KMS-11 (cell line): ENCODE measurements at regions not wholly inside any gene's neighbourhood (a gene's known extent, or its start where the extent isn't known, plus 50 kb on each side); places are given as distances from the start of the nearest gene placed in this dataset.

Experiments
- H2AFZ ChIP-seq: fragments of 200-600 bp; sonication (generic); 2 replicates; pipeline ENCODE4 v1.6.1; 2016; ENCODE audit warnings: antibody characterized with exemption, mixed run types, low read depth
- H3K27ac ChIP-seq: fragments of 200-600 bp; sonication (generic); 2 replicates; pipeline ENCODE4 v1.6.1; 2016; ENCODE audit warnings: mild to moderate bottlenecking, mixed run types
- H3K27me3 ChIP-seq: fragments of 200-600 bp; sonication (generic); 2 replicates; pipeline ENCODE4 v1.6.1; 2017; ENCODE audit warnings: mild to moderate bottlenecking, low read depth, mixed run types, moderate library complexity; ENCODE audit not compliant: insufficient read depth
- H3K36me3 ChIP-seq: fragments of 200-600 bp; sonication (generic); 2 replicates; pipeline ENCODE4 v1.6.1; 2017; ENCODE audit warnings: mild to moderate bottlenecking, mixed run types; ENCODE audit not compliant: insufficient read depth
- H3K4me1 ChIP-seq: fragments of 200-600 bp; sonication (generic); 2 replicates; pipeline ENCODE4 v1.6.1; 2016; ENCODE audit warnings: mild to moderate bottlenecking, low read depth, mixed run types; ENCODE audit not compliant: poor library complexity, severe bottlenecking
- H3K4me2 ChIP-seq: fragments of 200-600 bp; sonication (generic); 2 replicates; pipeline ENCODE4 v1.7.0; 2016; ENCODE audit warnings: mild to moderate bottlenecking, mixed run types
- H3K4me3 ChIP-seq: fragments of 200-600 bp; sonication (generic); IDR thresholded peaks from 2 replicates; pipeline ENCODE4 v1.6.1; 2017; ENCODE audit warnings: low read depth, low read length, mixed read lengths; ENCODE audit not compliant: insufficient read depth
- H3K79me2 ChIP-seq: fragments of 200-600 bp; sonication (generic); 2 replicates; pipeline ENCODE4 v1.6.1; 2016; ENCODE audit warnings: low read depth, mixed run types; ENCODE audit not compliant: insufficient read depth
- H3K9ac ChIP-seq: fragments of 200-600 bp; sonication (generic); 2 replicates; pipeline ENCODE4 v1.6.1; 2016; ENCODE audit warnings: mild to moderate bottlenecking, mixed run types
- H4K20me1 ChIP-seq: fragments of 200-600 bp; sonication (generic); 2 replicates; pipeline ENCODE4 v1.6.1; 2016; ENCODE audit warnings: mild to moderate bottlenecking, mixed run types; ENCODE audit not compliant: insufficient read depth
- CTCF ChIP-seq: fragments of 200-600 bp; sonication (generic); conservative IDR thresholded peaks from 2 replicates; pipeline ENCODE4 v1.6.1; 2017; ENCODE audit warnings: low read depth, mild to moderate bottlenecking, antibody characterized with exemption, low read length, moderate library complexity, mixed read lengths

GRCh38 chr4:30950737-30951136 lies 230.6 kb downstream of the PCDH7 start:
- H3K27me3 ChIP-seq = no peaks in the 10 kb centered on the region
- no peaks in the 10 kb centered on the region for H3K36me3 ChIP-seq
- H4K20me1 ChIP-seq = no peaks in the 10 kb centered on the region
- H3K79me2 ChIP-seq = no peaks in the 10 kb centered on the region
- H3K9ac ChIP-seq = no peak overlapping the region
- no peak for TF ChIP-seq CTCF
- H3K27ac ChIP-seq = no peak overlapping the region
- no peak overlapping the region for H3K4me3 ChIP-seq
- no peak overlapping the region for H3K4me2 ChIP-seq
- H3K4me1 ChIP-seq = no peaks in the 10 kb centered on the region
- no peak overlapping the region for H2AFZ ChIP-seq

- H3K27me3 ChIP-seq = no peaks in the 10 kb centered on the region
- H3K36me3 ChIP-seq = no peaks in the 10 kb centered on the region
- no peaks in the 10 kb centered on the region for H3K4me1 ChIP-seq
- no peak overlapping the region for H3K9ac ChIP-seq
- no peak overlapping the region for H2AFZ ChIP-seq
- no peak overlapping the region for H3K4me3 ChIP-seq
- TF ChIP-seq CTCF = no peak
- H3K79me2 ChIP-seq = no peaks in the 10 kb centered on the region
- no peak overlapping the region for H3K27ac ChIP-seq
- no peak overlapping the region for H3K4me2 ChIP-seq
- H4K20me1 ChIP-seq = no peaks in the 10 kb centered on the region
Measured at GRCh38 chr4:30952526-30953219, 232.5 kb downstream of the PCDH7 start.

- Histone ChIP-seq H3K36me3 (no peaks in the 10 kb centered on the region), H3K9ac (no peak overlapping the region), H4K20me1 (no peaks in the 10 kb centered on the region), H2AFZ (no peak overlapping the region), H3K4me3 (no peak overlapping the region), H3K4me1 (no peaks in the 10 kb centered on the region), H3K27ac (no peak overlapping the region), H3K4me2 (no peak overlapping the region), H3K79me2 (no peaks in the 10 kb centered on the region), H3K27me3 (no peaks in the 10 kb centered on the region)
- TF ChIP-seq CTCF = no peak
Measured at GRCh38 chr4:30953799-30954198, 233.6 kb downstream of the PCDH7 start.

GRCh38 chr4:30956916-30957315 lies 236.7 kb downstream of the PCDH7 start:
- Histone ChIP-seq H3K27ac (no peak overlapping the region), H4K20me1 (no peaks in the 10 kb centered on the region), H3K27me3 (no peaks in the 10 kb centered on the region), H3K79me2 (no peaks in the 10 kb centered on the region), H3K9ac (no peak overlapping the region), H2AFZ (no peak overlapping the region), H3K4me2 (no peak overlapping the region), H3K36me3 (no peaks in the 10 kb centered on the region), H3K4me3 (no peak overlapping the region), H3K4me1 (no peaks in the 10 kb centered on the region)
- TF ChIP-seq CTCF = no peak
